Hematopoietic multipotent progenitor cell treated with erythropoietin and hydrocortisone succinate and interleukin-3 and kit ligand, for 4 days (in vitro differentiated cells): ENCODE measurements at regions not wholly inside any gene's neighbourhood (a gene's known extent, or its start where the extent isn't known, plus 50 kb on each side); places are given as distances from the start of the nearest gene placed in this dataset.

Experiments used
- DNase-seq: peaks from one replicate; pipeline ENCODE4 v3.0.0-alpha.2; 2015

DNA sequence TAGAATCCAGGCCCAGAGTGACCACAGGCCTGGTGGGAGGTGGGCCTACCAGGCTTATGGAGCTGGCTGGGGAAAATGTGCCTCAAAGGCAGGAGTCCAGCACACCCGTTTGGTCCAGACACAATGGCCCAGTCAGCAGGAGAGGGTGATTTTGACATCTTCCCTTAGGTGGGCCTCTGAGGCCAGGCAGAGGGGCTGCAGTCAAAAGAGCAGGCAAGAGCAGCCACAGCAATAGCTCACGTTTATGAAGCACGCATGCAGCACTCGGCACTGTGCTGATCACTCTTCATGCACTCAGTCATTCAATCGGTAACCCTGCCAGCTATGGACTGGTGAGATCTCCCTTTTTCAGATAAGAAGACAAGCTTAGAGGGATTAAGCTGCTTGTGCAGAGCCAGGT, 146.8 kb downstream of the LRIG2 start:
- DNase-seq: no peak

DNA sequence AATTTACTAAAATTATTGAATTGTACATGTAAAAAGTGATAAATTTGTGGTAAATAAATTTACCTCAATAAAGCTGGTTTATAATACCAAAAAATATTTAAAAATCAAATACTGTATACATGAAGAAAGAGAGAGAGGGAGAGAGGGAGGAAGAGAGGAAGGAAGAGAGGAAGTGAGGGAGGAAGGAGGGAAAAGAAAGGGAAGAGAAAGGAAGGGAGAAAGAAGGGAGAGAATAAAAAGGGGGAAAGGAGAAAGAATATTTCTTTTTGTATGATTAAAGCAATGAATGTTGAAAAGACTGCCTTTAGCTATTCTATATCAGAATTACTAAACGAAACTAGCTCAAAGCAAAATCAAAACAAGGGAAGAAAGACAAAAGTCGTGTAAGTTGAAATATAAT, 150.0 kb downstream of the LRIG2 start:
- no peak for DNase-seq

DNA sequence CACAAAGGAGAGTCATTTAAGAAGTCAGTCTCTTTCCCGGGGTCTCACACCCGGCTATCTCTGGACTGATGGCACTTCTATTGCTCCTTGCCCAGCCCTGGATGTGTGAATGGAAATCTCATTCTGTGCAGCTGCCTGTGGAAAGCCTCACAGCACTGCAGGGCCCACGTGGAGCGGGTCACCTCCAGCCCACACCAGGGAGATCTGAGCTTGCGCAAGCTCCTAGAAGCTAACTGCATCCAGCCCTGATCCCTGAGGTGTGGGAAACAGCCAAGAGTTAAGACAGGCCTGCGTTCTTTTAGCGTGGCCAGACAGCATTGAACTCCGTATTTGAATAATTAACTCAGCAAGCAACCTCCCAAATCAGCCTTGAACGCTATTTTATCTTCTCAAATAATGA, 150.5 kb downstream of the LRIG2 start:
- DNase-seq: no peak

DNA sequence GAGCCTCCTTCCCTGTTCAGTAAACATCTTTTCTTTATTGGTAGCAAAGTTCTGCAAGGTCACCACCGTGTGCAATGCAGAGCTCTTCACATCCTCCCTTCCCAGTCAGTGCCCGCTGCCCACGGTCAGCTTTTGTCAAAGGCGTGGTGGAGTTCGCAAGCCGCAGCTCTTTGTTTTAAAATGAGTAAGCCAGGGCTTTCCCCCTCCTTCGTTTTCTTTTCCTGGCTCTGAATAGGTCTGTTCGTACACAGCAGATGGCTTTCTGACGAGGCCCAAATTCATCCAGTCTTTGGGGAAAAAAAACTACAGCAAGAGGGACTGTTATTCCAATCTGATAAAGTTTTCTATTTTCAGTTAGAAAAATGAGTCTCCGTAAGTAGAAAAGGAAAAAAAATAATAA, 153.2 kb downstream of the LRIG2 start:
- DNase-seq: no peak

DNA sequence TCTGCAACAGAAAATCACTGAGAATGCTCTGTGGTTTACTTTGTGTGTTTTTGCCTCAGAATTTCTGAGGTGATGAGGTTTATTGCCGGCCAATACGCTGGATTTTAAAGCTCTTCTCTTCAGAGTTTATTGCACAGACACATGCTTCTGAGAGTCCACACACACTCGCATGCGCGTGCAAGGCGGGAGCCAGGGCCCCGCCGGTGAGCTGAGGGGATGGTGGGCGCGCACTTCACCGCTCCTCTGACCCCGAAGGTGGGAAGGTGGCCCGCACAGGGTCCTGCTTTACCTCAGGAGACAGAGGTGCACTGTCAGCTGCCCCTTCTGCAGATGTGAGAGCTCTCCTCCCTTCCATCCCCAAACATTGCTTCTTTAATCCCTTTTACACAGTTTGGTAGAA, 158.4 kb upstream of the MAGI3 start:
- DNase-seq: no peak

DNA sequence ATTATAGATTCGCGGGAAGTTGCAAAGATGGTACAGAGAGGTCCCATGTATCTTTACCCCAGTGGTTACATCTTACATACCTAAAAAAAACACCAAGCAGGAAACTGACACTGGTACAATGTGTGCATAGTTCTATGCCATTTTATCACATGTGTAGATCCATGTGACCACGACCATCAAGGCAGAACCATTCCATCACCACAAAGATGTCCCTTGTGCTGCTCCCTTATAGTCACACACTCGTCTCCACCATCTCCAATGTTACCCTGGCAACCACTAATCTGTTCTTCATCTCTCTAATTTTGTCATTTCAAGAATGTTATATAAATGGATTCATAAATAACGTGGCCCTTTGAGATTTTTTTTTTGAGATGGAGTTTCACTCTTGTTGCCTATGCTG, 156.9 kb upstream of the MAGI3 start:
- DNase-seq: no peak

DNA sequence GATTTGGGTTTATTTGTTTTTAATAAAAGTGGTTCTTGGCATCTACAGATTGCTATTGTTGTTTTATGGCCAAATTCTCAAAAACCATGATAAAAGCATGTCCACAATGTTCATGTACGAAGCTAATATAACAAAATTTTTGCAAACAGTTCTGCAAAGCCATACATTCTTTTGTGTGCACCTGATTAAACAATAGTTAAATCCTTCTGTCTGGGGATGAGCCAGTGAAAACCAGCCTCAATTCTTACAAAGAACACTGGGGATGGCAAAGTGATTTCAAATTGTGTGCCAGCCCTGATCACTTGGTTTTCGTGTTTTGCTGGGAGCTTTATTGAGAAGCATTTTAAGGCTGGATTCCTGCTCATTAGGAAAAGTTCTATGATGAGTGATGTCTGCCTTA, 149.1 kb upstream of the MAGI3 start:
- no peak for DNase-seq

DNA sequence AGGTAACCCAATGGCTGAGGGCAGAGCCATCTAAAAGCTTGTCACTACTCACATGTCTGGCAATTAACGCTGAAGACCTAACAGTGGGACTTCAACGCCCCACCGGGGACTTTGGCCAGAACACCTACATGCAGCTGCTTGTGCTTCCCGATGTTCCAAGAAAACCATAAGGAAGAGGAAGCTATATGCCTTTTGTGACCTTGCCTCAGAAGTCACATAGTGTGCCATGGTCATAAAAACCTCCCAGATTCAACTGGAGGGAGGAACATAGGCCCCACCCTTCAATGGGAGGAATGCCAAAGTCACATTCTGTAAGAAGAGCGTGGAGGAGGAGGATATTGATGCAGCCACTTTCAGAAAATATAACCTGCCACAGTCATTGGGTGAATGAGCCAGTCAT, 147.8 kb upstream of the MAGI3 start:
- peak; percentile 39 for DNase-seq

DNA sequence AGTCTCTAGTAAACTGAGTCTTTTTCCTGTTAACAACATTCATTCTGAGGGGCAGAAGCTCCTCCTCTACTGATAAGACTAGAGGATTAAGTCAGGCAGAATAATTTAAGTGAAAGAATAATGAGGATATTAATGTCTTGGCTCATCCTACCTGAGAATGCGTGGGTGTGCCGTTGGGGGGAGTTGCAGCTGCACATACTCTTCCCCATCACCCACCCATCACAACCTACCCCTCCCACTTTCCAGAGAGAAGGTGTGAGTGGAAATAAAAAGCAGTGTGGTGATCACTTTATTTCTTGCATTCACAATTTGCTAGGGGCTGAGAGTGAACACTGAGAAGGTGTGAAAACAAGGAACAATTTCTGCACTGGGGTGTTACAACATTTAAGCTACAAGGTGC, 146.8 kb upstream of the MAGI3 start:
- DNase-seq: no peak

DNA sequence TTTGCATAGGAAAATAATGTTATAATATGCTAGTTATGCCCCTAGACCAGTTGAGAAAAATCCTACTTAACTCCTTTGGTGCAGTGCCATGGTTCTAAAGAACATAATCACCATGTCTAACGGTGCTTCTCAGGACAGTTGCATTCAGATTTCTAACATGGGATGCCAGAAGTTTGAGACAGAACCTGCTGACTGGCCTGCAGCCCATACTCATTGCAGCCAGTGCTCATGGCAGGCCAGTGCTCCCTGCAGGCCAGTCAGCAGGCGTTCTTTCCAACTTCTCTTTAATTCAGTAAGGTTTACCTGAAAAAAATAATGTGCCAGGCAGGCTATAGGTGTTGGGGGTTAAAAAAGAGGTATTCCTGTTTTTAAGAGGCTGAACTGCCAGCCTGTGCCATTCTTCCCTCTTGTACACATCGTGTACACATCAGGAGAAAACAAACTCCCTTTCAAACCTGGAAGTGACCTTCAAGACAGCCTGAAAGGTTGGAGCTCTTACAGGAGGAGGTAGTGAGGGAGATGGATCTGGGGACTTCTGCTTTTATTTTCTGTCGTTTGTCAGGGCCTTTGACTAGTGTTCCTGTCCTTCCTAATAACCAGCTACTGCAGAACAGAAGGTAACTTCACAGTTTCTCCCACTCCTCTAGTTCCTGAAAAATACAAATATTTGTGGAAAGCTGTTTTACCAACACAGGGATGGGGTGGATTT, 146.0 kb upstream of the MAGI3 start:
- no peak for DNase-seq

DNA sequence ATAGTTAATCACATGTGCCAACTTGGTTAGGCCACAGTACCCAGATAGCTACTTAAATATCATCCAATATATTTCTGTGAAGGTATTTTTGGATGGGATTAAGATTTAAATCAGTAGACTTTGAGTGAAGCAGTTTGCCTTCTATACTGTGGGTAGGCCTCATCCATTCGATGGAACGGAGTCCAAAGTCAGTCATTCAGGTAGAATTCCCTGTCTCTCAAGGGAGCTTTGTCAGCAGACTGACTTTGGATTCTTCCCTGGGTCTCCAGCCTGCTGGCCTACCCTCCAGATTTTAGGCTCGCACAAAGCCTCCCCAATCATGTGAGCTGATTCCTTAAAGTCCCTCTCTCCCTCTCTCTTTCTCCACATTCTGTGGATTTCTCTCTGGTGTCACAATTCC, 145.1 kb upstream of the MAGI3 start:
- DNase-seq: no peak

DNA sequence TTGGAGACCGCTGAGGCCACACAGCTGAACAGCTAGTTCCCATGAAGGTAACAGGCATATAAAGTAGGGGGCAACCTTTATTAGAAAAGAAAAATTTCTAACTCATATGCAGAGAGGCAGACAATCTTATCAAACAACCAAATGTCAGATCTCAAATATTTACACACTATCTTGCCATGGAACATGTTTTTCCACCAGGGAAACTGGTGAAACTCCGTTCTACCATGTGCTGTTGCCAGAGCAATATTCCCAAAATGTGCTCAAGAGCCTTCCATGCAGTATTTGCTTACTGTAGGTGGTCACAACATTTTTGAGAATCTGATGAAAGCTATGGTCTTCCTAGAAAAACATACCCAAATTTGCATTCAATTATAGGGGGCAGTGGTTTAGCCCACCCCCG, 143.4 kb upstream of the MAGI3 start:
- DNase-seq: no peak

DNA sequence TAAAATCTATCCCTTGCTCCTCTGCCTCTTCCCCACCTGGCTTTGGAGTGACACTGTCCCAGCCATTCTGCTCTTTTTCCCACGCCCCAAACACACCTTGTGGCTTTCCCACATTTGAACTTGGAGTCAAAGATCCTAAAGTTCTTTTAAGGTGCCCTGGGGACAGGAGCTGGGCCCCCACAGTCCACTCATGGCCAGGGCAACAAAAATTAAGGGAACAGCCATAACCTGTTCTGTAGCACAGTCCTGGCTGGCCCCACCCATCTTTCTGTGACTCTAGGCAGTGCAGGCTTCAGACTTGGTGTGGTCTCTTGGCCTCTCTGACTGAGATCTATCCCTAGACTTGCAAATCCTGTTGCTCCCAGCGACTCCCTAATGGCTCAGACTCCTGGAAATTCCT, 143.0 kb upstream of the MAGI3 start:
- no peak for DNase-seq

DNA sequence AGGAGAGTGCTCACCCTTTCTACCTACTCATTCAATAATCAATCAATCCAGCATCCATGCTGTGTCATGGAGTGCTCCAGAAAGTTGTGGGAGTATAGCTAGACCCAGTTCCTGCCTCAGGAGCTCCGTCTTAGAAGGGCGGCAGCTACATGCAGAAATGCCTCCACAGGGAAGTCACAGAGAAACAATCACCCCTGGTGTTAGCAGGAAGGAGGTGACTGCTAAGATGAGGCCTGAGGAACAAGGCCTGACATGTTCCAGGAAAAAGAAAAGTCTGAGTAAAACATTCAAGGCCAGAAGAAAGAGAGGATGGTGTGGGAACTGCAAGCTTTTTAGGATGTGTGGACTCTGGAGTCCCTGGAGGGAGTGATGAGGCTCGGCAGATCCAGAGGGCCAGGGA, 142.5 kb upstream of the MAGI3 start:
- no peak for DNase-seq

DNA sequence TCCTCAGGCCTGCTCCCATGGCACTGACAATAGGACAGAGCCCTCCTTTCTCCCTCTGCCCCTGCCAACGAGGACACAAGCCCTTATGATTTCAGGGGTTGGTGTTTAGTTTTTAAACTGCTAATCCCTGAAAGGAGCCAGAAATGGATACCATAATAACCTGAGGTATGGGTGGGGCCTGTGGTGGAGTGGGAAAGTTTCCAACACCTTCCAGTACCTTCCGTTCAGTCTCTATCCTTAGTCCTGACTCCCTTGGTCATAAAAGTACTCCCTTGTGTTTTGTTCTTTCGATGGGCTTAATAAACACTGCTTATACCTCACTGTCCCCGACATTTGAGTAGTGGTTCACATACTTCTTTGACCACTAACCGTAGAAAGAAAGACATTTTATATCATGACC, 141.8 kb upstream of the MAGI3 start:
- DNase-seq: no peak

DNA sequence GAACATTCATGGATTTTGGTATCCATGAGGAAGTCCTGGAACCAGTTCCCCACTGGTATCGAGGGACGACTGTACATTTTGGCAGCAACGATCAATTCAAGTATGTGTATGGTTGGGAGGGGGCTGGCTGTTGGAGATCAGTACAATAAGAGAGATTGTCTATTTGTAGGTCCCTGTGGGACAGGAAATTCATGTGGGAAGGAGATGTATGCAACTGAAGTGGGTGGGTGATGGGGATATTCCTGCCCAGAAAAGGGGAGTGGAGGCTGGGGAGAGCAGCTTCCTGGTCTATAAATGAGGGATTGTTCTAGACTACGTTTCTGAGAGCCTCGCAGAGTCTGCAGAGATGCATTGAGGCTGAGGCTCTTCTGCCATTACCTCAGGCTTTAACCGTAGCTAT, 140.2 kb upstream of the MAGI3 start:
- DNase-seq: no peak

DNA sequence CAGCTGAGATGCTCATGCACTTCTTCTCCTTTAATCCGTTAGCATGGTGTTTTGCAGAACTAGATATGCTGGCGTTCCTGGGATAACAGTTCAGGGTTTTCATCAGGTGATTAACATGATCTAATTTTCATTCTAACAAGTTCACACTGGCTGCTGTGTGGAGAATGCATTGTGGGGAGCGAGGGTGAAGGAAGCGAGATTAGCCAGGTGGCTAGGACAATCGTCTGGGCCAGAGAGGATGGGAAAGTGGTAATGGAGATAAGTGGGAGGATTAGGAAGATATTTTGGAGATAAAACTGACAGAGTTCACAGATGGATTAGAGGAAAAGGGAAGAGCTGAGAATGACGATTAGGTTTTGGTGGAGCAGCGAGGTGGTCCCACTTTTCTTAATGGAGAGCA, 138.1 kb upstream of the MAGI3 start:
- DNase-seq: no peak

DNA sequence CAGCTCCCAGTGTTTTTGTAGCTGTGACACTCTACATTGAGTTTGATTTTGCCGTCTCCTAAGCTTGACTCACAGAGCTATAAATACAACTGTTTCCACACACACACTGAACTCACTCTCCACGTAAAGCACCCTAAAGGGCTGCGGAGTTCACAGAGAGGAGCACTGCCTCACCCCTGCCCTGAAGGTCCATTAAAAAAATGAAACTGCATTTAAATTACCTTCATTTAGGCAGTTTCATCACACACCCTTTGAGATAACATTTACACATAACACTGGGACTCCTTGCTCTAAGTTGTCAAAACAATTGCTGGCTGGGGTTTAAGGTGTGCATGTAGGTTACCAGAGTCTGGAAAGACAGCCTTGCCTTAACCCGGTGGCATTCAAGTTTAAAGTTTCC, 137.1 kb upstream of the MAGI3 start:
- no peak for DNase-seq

DNA sequence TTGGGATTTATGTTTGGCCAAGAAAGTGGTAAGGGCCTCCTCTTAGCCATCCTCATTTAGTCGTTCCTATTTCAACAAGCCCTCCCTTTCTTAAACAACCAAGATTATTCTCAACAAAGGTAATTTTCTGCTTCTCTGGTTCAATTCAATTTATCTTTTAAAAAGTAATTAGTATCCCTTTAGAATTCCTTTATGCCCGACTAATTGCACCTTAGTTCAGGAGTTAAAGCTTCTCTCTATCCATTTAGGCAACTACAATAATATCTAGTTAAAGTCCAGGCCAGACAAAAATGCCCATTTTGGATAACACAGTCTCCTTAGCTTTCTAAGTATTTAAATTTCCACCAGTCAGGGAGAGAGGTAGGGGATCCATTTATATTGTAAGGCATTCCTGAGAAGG, 136.7 kb upstream of the MAGI3 start:
- DNase-seq: no peak

DNA sequence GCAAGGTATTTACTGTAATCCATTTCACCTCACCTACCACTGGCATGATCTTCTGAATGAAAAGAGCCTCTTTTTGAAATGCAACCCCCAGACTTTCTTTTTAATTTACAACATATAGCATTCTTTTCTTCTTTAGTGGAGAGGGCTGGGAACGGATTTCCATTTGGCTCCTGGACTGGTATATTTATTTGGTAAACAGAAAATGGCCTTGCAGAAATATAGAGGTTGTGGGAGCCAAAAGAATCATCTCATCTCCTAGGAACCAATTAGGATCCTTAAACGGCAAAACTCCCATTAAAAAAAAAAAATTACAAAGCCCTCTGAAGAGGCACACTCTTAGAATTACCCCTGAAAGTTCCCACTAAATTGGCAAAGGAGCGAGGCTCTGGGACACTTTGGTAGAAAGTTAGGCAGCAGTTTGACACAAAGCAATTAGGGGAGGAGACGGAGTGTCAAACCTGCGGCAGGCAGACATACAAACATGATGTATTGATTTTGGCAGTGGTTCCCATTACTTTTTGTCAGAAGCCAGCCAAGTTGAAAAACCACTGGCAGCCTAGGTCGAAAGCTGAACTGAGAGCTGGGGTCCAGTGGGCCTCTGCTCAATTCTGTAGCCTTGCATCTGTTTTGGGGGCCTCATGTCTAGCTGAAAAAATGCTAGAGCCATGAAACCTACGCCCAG, 135.1 kb upstream of the MAGI3 start:
- no peak for DNase-seq

DNA sequence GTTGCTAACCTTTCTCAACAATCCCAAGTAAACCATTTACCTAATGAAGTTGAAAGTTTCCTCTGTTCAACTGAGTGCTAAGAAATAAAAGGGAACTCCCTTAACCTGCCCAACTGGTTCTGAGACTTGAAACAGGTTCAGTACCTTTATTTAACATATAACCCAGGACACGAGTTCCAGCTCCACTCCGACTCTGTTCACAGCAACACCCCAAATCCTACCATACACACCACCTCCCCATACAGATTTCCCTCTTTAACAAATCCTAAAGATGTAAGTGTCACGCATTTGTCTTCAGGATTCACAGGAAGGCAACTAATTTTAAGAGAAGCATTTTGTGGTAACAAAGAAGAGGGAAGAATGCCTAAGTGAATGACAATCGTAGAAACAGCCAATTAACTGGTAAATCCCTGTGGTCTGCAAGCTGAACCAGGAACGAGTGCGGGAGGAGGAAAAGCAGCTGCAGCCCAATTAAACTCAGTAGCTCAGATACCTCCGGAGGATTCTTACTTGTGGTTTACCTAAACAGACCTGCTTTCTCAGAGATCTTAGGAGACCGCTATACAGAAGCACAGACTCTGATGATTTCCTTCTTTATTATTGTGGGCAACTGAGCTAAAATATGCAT, 134.5 kb upstream of the MAGI3 start:
- no peak for DNase-seq

DNA sequence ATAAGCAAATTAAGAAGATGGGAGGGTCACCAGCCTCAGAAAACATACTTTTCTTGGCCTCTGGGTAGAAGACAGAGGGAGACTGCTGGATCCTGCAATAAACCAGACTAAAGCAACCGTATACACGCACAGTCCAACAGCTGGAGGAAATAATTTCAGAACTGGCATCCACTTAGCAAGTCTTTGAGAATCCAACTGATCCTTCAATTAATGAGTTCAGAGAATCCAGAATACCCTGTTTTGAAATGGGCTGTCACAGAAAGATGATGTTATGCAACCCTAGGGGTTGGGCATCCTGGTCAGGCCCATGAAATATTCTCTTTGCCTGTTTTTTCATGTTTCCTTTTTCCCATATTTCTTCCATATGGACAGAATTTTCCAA, 134.0 kb upstream of the MAGI3 start:
- no peak for DNase-seq

DNA sequence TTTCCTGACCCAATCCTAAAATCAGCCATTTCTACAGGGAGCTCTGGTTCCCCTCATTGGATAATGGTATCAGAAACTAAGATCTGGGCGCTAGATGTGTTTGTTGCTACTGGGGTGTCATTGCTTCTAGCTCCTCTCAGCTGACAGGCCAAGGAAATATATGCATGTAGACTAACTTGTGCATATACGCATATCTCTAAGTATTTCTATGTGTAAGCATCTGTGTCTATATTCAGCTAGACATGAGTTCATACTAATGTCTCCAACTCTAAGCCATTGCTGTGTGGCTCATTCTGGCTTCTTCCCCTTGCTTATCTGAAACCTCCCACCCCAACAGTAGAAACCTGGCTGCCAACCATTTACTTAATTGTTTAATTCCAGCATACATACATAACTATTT, 130.3 kb upstream of the MAGI3 start:
- DNase-seq: no peak

DNA sequence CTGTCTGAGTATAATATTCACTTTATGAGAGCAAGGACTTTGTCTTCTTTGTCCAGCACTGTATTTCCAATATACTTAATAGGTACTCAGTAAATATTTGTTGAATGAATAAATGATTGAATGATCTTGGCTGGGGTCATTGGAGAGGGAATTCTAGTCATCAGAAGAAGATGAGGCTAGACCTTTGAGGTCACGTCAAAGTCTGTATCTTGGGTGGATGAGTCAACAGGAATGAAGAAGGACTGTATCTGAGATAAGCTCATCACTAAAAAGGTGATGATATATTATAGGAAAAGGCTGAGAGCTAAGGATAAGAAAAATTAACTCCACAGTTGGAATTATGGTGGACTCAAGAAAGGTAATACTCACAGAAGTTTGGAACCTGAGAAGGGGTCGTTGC, 125.1 kb upstream of the MAGI3 start:
- DNase-seq: no peak

DNA sequence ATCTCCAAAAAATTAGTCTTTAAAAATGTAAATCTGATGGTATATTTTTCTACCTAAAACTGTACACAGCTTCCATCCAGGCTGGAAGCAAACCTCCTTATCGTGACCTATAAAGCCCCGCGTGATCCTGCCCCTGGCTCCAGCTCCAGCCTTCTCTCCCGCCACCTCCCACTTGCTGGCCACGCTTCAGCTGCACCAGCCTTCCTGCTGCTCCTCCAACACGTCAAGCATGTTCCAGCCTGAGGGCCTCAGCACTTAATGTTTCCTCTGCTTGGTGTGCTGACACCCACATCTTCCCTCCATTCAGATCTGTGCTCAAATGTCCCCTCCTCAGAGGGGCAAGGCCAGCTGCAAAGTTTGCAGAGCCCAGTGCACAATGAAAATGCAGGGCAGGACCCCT, 123.5 kb upstream of the MAGI3 start:
- DNase-seq: no peak
